ENCODE measurements at regions not wholly inside any gene's neighbourhood (a gene's known extent, or its start where the extent isn't known, plus 50 kb on each side); places are given as distances from the start of the nearest gene placed in this dataset.

GRCh38 chr4:97334348-97334747 lies 808.9 kb downstream of the STPG2 start:
- H3K4me3 ChIP-seq (ENCODE audit: low read depth, low read length), result no peak overlapping the region
- DNase-seq (ENCODE audit: low read depth), result no peak
- TF ChIP-seq CTCF (IDR thresholded peaks at IDR 0.05; ENCODE audit: insufficient read depth, low read depth, low read length, missing control alignments), result no peak

GRCh38 chr4:97349468-97350186 lies 793.6 kb downstream of the STPG2 start:
- TF ChIP-seq CTCF (IDR thresholded peaks at IDR 0.05; ENCODE audit: insufficient read depth, low read depth, low read length, missing control alignments), result no peak
- no peak overlapping the region for H3K4me3 ChIP-seq (ENCODE audit: low read depth, low read length)
- no peak for DNase-seq (ENCODE audit: low read depth)

GRCh38 chr4:97353876-97354275 lies 789.4 kb downstream of the STPG2 start:
- DNase-seq (ENCODE audit: low read depth), result no peak
- TF ChIP-seq CTCF (IDR thresholded peaks at IDR 0.05; ENCODE audit: insufficient read depth, low read depth, low read length, missing control alignments), result no peak
- no peak overlapping the region for H3K4me3 ChIP-seq (ENCODE audit: low read depth, low read length)

GRCh38 chr4:97359826-97360225 lies 783.5 kb downstream of the STPG2 start:
- H3K4me3 ChIP-seq (ENCODE audit: low read depth, low read length), result no peak overlapping the region
- DNase-seq (ENCODE audit: low read depth), result no peak
- no peak for TF ChIP-seq CTCF (IDR thresholded peaks at IDR 0.05; ENCODE audit: insufficient read depth, low read depth, low read length, missing control alignments)

- DNase-seq (ENCODE audit: low read depth), result no peak
- no peak overlapping the region for H3K4me3 ChIP-seq (ENCODE audit: low read depth, low read length)
- TF ChIP-seq CTCF (IDR thresholded peaks at IDR 0.05; ENCODE audit: insufficient read depth, low read depth, low read length, missing control alignments), result no peak
Observed at GRCh38 chr4:97360733-97361132, 782.5 kb downstream of the STPG2 start.

- TF ChIP-seq CTCF (IDR thresholded peaks at IDR 0.05; ENCODE audit: insufficient read depth, low read depth, low read length, missing control alignments), result no peak
- no peak for DNase-seq (ENCODE audit: low read depth)
- H3K4me3 ChIP-seq (ENCODE audit: low read depth, low read length), result no peak overlapping the region
Observed at GRCh38 chr4:97367878-97368277, 775.4 kb downstream of the STPG2 start.

- no peak overlapping the region for H3K4me3 ChIP-seq (ENCODE audit: low read depth, low read length)
- DNase-seq (ENCODE audit: low read depth), result no peak
- no peak for TF ChIP-seq CTCF (IDR thresholded peaks at IDR 0.05; ENCODE audit: insufficient read depth, low read depth, low read length, missing control alignments)
Observed at GRCh38 chr4:97370568-97370967, 772.7 kb downstream of the STPG2 start.
